Ammon's horn (tissue), 1 donor: ENCODE measurements at regions not wholly inside any gene's neighbourhood (a gene's known extent, or its start where the extent isn't known, plus 50 kb on each side); places are given as distances from the start of the nearest gene placed in this dataset.
"Not testable (repeated sequence)": the region's sequence is repeated elsewhere in the genome, so short reads cannot be mapped to it uniquely, and the experiment has no call there.

ENCODE experiments used
- DNase-seq: peaks from one replicate; pipeline ENCODE4 v3.0.0-alpha.2; 2016; ENCODE audit warnings: low spot score

GRCh38 chr2:49332415-49332814 lies 178.1 kb upstream of the FSHR start:
- no peak for DNase-seq

- DNase-seq = no peak
Measured at GRCh38 chr2:49318531-49318930, 164.2 kb upstream of the FSHR start.

GRCh38 chr2:49309461-49309860 lies 155.1 kb upstream of the FSHR start:
- DNase-seq = no peak

DNA sequence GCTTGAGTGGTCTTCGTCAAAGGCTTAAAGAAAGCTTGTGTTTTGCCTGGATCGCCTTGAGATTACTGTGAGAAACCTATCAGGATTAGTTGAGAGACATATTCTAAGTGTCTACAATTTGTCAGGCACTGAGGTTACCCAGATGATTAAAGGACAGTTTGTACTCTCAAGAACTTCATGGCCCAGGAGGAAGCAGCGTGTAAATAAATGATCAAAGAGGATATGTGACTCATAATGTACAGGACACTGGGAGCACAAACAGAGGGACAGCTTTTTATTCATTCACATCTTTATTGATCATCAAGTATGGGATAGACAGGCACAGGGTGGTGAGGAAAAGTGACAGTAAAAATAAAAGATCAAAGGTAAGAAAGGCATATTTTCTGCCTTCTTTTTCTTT lies 152.6 kb upstream of the FSHR start:
- no peak for DNase-seq

- not testable (repeated sequence) for DNase-seq
Measured at GRCh38 chr2:49298693-49299092, 144.4 kb upstream of the FSHR start.

DNA sequence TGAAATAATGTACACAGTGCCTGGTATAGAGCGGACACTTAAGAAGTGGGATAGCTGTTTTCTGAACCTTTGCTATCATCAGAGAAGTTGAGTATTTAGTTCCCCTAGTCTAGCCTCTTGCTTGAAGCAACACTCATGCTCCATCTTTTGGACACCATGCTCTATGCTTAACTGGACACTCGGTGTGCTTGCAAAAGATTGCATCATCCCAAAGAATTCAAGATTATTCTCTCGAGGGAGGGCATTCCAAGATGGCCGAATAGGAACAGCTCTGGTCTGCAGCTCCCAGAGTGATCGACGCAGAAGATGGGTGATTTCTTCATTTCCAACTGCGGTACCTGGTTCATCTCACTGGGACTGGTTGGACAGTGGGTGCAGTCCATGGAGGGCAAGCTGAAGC lies 143.9 kb upstream of the FSHR start:
- no peak for DNase-seq

GRCh38 chr2:49296107-49296867 lies 142.0 kb upstream of the FSHR start:
- DNase-seq = peak; percentile 45

DNA sequence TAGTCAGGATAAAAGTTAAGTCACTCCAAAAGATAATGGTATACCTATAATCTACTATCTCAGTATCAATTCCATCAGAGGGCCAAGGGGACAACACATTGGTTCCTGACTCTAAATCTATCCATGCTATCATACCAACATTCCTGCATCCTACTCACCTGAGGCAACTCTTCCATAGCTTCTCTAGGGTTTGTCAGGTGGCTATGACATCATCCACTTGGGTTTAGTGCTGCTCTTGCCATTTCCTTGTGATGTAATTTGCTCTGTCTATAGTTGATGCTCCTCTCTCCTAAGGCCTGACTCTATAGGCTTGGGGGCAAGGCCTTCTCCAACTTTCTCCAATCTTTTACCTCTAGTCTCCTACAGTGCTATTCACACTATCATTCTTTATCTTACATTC lies 139.9 kb upstream of the FSHR start:
- DNase-seq = no peak

GRCh38 chr2:49291619-49292018 lies 137.3 kb upstream of the FSHR start:
- no peak for DNase-seq

DNA sequence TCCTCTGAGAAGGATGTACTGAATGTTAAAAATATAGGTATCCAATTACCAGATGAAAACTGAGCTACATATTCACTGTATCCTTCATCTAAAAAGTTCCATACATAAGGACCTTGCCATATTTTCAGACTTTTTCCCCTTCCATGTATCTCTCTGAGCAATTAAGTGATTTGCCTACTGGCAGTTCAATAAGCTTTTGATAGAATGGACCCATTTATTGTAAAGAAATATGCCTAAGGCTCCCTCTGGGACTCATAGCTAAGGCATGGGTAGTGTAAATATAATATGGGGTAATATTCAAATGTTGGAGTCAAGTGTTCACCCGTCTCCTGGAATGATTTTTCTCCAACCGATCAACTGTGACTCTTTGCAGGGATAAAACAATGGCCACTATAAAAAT lies 135.4 kb upstream of the FSHR start:
- DNase-seq = no peak

- peak; percentile 26 for DNase-seq
Measured at GRCh38 chr2:49288902-49289700, 134.8 kb upstream of the FSHR start.

GRCh38 chr2:49288113-49288705 lies 133.9 kb upstream of the FSHR start:
- DNase-seq = peak; percentile 66

DNA sequence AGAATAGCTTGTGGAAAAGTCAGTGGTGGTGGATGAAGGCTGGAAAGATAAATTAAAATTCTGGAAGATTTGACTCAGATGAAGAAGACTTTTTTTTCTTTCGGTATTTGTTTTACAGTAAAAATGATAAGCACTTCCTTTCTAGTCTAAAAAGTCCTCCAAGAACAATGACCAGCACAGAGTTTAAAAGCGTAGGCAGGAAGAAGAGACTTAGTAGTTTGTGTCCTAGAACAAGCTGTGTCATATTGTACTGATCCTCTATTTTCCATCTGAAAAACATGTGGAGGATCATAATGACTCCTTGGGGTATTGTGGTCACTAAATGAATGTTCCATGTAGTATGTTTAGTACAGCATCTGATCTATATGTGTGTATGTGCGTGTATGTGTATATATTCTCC lies 132.4 kb upstream of the FSHR start:
- DNase-seq = no peak

GRCh38 chr2:49286045-49286444 lies 131.7 kb upstream of the FSHR start:
- DNase-seq = no peak

DNA sequence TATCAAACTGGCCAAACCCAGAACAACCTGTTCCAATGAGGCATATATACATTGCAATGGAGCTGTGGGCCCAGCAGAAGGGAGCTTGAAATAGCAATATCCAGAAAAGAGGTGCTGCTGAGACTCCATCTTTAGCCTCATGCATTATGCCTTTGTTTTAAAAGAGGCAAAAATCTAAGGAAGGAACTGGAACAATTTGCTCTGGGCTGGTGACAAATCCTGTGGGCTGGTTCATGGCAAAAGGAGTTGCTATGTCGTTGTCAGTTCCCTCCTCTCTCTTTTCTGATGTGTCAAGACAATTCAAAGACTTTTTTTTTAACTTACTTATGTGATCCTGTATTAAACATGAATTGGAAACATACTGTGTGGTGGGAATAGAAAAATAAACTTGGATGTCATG lies 124.2 kb upstream of the FSHR start:
- DNase-seq = no peak

DNA sequence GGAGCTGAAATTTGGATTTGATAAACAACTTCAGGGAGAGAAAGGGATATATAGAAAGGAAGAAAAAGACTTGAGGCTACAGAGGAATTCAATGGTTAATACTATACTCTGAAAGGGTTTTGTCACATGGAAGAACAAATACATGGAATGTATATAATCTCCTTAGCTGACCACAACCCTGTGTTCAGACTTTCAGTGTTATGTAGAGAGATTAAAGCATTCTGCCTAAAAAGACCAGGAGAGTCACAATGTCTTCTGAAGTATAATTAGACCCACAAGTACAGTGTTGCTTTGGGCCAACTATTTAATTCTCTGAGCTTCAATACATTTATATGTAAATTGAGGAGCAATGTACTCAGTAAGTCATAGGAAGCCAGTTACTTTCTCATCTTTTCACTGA lies 123.8 kb upstream of the FSHR start:
- DNase-seq = no peak

DNA sequence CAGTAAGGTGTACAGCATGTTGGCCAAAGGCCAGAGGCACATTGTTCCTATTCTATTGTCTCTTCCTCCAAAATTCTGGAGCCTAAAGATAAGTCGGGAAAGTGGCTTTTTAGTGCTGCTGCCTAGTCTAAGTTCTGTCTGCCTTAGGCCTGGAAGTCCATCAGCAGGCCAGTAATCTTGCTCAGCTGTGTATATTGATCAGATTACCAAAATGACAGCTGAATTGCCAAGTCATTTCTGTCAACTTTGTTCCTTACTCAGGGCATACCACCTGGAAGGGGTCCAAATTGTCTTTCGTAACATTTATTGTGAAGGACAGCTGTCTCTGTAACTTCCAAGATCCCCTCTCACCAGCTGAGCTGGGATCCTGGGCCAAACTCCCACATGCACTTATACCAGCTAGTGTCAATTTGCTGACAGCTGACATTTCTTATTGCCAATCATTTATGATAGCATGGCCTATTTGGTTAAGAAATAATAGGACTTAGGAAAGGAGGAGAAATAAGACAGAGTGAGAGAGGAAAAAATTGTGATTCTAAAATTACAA lies 116.8 kb upstream of the FSHR start:
- no peak for DNase-seq

DNA sequence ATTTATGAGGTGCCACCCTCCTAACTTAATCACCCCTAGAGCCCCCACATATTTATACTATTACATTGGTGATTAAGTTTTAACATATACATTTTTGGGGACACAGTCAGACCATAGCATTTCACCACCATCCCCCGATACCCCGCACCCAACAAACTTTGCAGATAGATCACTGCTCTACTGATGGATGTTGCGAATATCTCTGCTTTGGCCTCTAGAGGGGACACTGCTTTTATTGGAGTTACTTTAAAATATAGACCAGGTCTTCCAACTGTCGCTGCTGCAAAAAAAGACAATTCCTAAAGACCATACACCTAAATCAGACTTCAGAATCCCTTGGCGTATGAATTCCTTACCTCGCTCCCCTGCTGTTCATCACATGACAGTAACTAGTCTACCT lies 115.8 kb upstream of the FSHR start:
- no peak for DNase-seq

DNA sequence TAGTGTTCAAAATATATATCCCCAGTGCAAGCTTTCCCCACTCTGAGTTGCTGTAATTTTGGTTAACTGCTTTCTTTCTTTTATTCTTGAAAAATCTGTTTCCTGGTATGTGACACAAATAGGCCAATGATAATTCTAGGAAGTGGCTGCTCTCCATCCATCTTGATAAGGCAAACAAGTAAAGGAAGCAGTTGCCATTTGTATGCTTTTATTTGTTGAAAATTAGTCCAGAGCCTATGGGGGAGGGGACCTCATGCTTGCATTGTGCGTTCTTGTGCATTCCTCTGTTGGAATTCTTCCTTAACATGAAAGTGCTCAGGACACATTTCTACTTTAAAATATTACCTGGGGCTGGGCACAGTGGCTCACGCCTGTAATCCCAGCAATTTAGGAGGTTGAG lies 111.2 kb upstream of the FSHR start:
- no peak for DNase-seq

- DNase-seq = no peak
Measured at GRCh38 chr2:49262801-49263560, 108.7 kb upstream of the FSHR start.

DNA sequence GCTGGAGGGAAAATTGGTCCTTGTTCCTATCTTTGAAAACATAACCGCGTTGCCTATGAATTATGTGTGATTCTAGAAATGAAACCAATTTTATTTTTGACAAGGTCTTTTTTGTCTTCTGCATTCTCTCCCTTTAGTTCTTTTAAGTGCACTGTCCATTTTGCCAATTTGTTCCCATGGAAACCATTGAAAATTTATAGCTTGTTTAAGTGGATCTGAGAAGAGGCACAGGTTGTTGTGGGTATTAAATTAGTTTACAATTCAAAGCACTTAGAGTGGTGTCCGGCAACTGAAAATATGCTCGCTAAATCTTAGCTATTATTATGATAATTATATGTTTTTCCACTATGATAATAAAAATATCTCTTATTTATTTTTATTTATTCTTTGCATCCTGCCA lies 107.5 kb upstream of the FSHR start:
- DNase-seq = no peak

DNA sequence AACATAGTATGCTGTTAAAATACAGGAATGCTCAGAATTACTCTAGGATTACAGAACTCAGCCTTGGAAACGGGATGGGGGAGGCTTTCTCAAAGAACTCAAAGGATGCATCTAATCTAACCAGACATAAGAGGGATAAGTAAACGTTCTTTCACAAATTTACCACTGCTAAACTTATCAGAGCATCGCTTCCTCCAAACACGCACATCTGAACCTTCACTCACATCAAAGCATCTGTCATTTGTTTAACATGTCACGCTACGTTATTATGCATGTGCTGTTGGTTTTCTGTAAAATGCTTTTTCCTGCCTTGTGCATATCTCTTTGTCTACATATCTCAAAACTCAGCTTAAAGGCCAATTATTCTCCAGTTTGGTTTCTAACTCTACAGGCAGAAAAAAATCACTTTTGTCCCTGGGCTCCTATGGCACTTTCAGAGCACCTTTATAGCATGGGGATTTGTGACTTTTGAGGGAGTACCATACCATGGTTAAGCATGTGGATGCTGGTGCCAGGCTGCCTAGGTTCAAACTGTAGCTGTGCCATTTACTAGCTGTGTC lies 106.7 kb upstream of the FSHR start:
- DNase-seq = no peak
